ENCODE measurements at regions not wholly inside any gene's neighbourhood (a gene's known extent, or its start where the extent isn't known, plus 50 kb on each side); places are given as distances from the start of the nearest gene placed in this dataset.

- in situ Hi-C loops (cut with MboI; ENCODE audit: low sequenced_read_pairs in 4 of 4) (no loop called here), intact Hi-C loops (cut with DNase I; ENCODE audit: low total_unique reads) (no loop called here)
- Histone ChIP-seq H3K4me3 (no peak overlapping the region), H3K4me1 (no peaks in the 10 kb centered on the region), H3K9me3 (no peaks in the 10 kb centered on the region), H3K36me3 (no peaks in the 10 kb centered on the region), H3K27ac (no peak overlapping the region), H3K27me3 (no peaks in the 10 kb centered on the region)
- ATAC-seq (no peak), DNase-seq (no peak)
- TF ChIP-seq, protein P1, sequence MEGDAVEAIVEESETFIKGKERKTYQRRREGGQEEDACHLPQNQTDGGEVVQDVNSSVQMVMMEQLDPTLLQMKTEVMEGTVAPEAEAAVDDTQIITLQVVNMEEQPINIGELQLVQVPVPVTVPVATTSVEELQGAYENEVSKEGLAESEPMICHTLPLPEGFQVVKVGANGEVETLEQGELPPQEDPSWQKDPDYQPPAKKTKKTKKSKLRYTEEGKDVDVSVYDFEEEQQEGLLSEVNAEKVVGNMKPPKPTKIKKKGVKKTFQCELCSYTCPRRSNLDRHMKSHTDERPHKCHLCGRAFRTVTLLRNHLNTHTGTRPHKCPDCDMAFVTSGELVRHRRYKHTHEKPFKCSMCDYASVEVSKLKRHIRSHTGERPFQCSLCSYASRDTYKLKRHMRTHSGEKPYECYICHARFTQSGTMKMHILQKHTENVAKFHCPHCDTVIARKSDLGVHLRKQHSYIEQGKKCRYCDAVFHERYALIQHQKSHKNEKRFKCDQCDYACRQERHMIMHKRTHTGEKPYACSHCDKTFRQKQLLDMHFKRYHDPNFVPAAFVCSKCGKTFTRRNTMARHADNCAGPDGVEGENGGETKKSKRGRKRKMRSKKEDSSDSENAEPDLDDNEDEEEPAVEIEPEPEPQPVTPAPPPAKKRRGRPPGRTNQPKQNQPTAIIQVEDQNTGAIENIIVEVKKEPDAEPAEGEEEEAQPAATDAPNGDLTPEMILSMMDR (IDR thresholded peaks at IDR 0.05 in 4 of 5, conservative IDR thresholded peaks at IDR 0.05 in 1 of 5), result no peak
- no peak for TF ChIP-seq POLR2A (IDR thresholded peaks at IDR 0.05)
Measured at GRCh38 chr16:59612094-59612493, 878.0 kb upstream of the GOT2 start.

GRCh38 chr16:59611556-59611955, 877.4 kb upstream of the GOT2 start:
- Histone ChIP-seq H3K4me3 (no peak overlapping the region), H3K27me3 (no peaks in the 10 kb centered on the region), H3K9me3 (no peaks in the 10 kb centered on the region), H3K36me3 (no peaks in the 10 kb centered on the region), H3K27ac (no peak overlapping the region), H3K4me1 (no peaks in the 10 kb centered on the region)
- intact Hi-C loops (cut with DNase I; ENCODE audit: low total_unique reads), result no loop called here
- DNase-seq, result no peak
- in situ Hi-C loops (cut with MboI; ENCODE audit: low sequenced_read_pairs in 4 of 4), result no loop called here
- no peak for ATAC-seq
- TF ChIP-seq, protein P1 (IDR thresholded peaks at IDR 0.05 in 4 of 5, conservative IDR thresholded peaks at IDR 0.05 in 1 of 5), result no peak
- TF ChIP-seq POLR2A (IDR thresholded peaks at IDR 0.05), result no peak

GRCh38 chr16:59605706-59606105, 871.6 kb upstream of the GOT2 start:
- H3K4me1 ChIP-seq, result no peaks in the 10 kb centered on the region
- intact Hi-C loops (cut with DNase I; ENCODE audit: low total_unique reads), result no loop called here
- H3K9me3 ChIP-seq, result no peaks in the 10 kb centered on the region
- DNase-seq (no peak), ATAC-seq (no peak)
- in situ Hi-C loops (cut with MboI; ENCODE audit: low sequenced_read_pairs in 4 of 4), result no loop called here
- H3K4me3 ChIP-seq, result no peak overlapping the region
- H3K36me3 ChIP-seq, result no peaks in the 10 kb centered on the region
- TF ChIP-seq, protein P1 (IDR thresholded peaks at IDR 0.05 in 4 of 5, conservative IDR thresholded peaks at IDR 0.05 in 1 of 5), result no peak
- TF ChIP-seq POLR2A (IDR thresholded peaks at IDR 0.05), result no peak
- H3K27me3 ChIP-seq, result no peaks in the 10 kb centered on the region
- no peak overlapping the region for H3K27ac ChIP-seq

DNA sequence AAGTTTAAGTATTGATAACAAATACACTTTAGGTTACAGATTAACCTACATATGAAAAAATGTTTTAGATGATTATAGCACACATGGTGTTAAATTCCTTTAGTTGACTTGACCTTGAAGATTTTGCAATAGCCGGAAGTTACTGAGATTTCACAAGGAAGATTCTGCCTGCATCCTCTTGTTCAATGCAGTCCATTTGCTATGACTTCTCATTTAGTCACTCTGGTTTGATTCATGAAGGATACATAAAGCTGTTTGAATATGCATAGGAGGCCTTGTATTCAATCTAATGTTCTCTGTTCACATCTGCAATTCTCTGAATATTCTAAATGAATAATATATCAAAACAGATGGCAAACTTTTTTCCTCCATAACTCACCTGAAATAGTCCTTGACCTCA, 870.2 kb upstream of the GOT2 start:
- no peak overlapping the region for H3K4me3 ChIP-seq
- no peak overlapping the region for H3K27ac ChIP-seq
- in situ Hi-C loops (cut with MboI; ENCODE audit: low sequenced_read_pairs in 4 of 4), result no loop called here
- no peaks in the 10 kb centered on the region for H3K4me1 ChIP-seq
- H3K27me3 ChIP-seq, result no peaks in the 10 kb centered on the region
- no peak for TF ChIP-seq POLR2A (IDR thresholded peaks at IDR 0.05)
- TF ChIP-seq, protein P1 (IDR thresholded peaks at IDR 0.05 in 4 of 5, conservative IDR thresholded peaks at IDR 0.05 in 1 of 5), result no peak
- intact Hi-C loops (cut with DNase I; ENCODE audit: low total_unique reads), result no loop called here
- no peak for DNase-seq
- no peak for ATAC-seq
- no peaks in the 10 kb centered on the region for H3K36me3 ChIP-seq
- H3K9me3 ChIP-seq, result no peaks in the 10 kb centered on the region

- intact Hi-C loops (cut with DNase I; ENCODE audit: low total_unique reads) (no loop called here), in situ Hi-C loops (cut with MboI; ENCODE audit: low sequenced_read_pairs in 4 of 4) (no loop called here)
- ATAC-seq (no peak), DNase-seq (no peak)
- Histone ChIP-seq H3K9me3 (no peaks in the 10 kb centered on the region), H3K27me3 (no peaks in the 10 kb centered on the region), H3K4me1 (no peaks in the 10 kb centered on the region), H3K27ac (no peak overlapping the region), H3K4me3 (no peak overlapping the region), H3K36me3 (no peaks in the 10 kb centered on the region)
- TF ChIP-seq POLR2A (IDR thresholded peaks at IDR 0.05), result no peak
- TF ChIP-seq, protein P1 (IDR thresholded peaks at IDR 0.05 in 4 of 5, conservative IDR thresholded peaks at IDR 0.05 in 1 of 5), result no peak
Measured at GRCh38 chr16:59601452-59601851, 867.3 kb upstream of the GOT2 start.
